GM21390 (cell line): ENCODE measurements at regions not wholly inside any gene's neighbourhood (a gene's known extent, or its start where the extent isn't known, plus 50 kb on each side); places are given as distances from the start of the nearest gene placed in this dataset.
A peak's percentile ranks its signal among the peaks of the same experiment; 100 is the strongest.

Experiments
- ATAC-seq: cut with Tn5 transposase; IDR thresholded peaks from one replicate; pipeline ENCODE4 v1.9.1; 2021; ENCODE audit not compliant: unreplicated experiment

DNA sequence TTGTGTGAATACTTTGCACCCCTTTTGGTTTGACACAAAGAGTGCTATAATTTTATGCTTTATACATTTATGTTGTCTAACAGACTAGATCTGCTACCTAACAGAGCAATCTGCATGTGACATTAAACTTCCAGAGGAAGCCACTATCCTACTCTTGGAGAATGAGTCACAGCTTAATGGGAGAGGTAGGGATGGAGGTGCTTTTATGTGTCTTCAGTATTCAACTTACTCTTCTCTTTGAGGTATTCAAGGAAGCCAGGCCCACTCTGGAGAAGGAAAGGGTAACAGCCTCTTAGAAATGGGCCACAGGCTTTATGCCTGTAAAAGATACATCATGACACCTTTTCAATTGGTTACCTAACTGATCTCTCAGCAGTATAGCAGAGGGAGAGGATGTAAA lies 85.8 kb upstream of the NEUROD1 start:
- ATAC-seq, result no peak

DNA sequence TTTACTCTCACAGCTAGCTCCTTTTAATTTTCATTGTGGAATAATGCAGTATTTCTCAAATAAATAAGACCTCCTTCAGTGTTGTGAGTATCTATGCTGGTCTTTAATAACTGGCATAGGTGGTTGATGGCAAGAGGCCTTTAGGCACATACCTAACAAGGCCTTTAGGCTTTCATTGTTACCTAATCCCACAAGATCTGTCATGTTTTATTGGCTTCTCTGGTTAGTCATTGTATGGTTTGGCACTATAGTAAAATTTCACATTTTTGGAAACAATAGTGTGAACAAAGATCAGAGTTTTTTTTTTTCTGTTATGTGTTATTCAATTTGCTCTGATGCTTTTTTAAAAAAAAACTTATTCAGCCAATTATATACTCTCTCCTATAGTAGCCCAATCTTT lies 89.8 kb upstream of the NEUROD1 start:
- ATAC-seq, result no peak

DNA sequence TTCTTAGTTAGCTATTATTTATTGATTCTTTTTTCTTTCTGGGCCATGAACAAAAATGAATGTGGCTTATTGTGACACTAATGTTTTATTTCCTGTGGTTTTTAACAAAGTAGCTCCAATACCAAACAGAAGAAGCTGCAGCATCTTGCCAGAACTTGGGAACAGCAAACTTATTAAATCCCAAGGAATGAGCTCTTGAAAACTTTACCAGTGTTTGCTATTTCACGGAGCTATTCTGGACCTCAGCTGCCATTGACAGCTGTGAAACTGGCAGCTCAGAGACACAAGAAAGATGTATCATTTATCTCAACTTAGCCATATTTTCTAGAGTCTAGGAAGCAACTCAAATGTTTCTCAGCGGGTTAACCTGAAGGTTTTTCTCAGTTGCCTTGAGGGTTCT lies 91.0 kb upstream of the NEUROD1 start:
- no peak for ATAC-seq

DNA sequence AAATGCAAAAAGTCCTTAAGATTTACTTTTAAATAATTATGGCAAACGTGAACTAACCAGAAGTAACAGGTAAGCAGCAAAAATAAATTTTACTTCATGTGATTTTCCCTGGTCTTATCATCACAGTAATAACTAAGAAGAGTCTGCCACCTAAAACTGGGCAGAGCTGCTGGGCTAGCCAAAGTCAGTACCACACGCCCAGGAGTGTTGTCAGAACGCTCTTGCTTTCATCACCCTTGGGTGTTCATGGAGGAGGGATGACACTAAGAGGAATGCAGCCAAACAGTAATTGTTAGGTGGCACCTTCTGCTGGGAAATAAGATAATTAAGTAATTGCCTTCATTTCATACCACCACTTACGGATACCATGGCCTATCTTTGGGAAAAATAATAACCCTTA lies 92.0 kb upstream of the NEUROD1 start:
- ATAC-seq, result no peak

DNA sequence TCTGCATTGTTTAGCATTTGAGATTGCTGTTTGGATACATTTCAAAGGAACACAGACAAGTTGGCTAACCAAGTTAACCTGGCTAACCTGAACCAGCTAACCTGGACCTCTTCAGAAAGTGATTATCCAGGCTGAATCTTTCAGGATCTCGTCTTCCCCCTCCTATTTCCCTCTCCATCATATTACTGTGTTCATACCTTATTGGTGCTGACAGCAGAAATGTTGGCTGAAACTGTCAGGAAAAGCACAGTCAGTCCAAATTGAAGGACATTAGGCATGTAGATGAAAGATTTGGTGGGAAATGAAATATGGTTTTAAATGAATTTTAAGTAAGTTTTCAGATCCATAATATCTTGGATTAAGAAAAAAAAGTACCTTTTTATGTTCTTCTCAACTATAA lies 92.5 kb upstream of the NEUROD1 start:
- no peak for ATAC-seq

DNA sequence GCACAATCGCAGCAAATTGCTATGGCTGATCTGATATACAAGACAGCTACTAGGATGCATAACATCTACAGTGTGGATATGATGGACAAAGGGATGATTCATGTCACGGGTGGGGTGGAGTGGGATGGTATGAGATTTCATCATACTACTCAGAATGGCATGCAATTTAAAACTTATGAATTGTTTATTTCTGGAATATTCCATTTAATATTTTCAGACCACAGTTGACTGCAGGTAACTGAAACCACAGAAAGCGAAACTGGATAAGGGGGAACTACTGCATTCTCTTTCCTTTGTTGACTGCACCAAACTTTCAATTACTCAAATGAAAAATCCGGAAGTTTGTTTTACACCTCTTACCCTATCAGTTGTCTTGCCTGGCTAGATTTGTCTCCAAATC lies 94.4 kb upstream of the NEUROD1 start:
- peak; percentile 58 for ATAC-seq

DNA sequence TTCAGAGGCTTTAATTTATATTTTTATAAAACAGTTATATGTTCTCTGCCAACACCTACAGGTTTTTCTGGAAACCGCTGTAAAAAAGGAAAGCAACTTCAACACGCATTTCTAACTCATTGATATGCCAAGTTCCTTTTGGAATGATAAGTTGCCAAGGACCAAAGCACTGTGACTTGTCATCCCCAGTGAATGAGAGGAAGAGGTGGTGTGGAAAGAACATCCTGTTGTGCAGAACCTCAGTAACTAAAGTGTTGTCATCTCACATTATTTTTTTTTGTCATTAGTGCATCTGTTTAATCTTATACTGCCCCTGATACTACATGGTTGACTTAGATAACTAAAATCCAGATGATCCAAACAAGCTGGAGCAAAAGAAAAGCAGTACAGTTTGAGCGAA lies 96.0 kb upstream of the NEUROD1 start:
- no peak for ATAC-seq

DNA sequence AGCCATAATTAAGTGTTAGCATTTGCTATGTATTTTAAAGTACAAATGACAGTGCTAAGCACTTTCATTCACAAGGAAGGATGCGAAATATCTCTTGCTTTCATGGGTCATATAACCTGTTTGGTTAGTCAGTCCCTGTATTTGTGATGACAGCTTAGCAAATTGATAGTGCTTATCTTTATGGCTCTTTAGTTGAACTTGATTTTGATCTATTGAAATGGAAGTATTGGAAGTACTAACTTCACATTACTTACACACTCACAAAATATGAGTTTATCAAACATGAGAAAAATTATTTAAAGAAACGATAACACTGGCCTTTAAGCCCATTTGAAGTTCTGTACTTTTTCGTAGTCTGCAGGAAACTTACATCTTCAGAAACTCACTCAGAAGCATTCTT lies 97.4 kb upstream of the NEUROD1 start:
- ATAC-seq, result no peak

DNA sequence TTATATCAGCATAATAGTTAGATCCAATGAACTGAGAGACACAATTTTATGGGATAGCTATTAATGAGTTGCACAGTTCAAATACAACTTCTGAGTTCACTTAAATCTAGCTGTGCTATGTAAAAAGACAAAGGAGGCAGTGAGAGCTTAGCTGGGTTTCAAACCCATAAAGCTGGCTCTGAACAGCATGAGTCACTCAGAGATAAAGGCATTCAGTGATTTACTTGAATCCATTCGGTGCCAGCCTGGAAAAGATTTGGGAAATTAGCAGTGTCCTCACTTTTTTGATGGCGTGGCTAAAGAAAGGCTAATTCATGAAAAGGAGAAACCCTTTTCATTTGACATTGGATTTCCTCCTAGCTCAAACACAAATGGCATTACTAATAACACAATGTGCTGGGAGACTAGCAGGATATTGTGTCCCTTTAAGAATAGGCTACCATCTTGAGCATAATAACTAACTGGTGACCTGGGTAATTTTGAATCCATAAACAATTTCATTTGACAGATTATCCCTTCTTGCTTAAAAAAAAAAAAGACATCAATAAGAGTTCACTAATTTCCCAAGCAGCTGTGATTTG lies 98.4 kb upstream of the NEUROD1 start:
- ATAC-seq, result no peak

DNA sequence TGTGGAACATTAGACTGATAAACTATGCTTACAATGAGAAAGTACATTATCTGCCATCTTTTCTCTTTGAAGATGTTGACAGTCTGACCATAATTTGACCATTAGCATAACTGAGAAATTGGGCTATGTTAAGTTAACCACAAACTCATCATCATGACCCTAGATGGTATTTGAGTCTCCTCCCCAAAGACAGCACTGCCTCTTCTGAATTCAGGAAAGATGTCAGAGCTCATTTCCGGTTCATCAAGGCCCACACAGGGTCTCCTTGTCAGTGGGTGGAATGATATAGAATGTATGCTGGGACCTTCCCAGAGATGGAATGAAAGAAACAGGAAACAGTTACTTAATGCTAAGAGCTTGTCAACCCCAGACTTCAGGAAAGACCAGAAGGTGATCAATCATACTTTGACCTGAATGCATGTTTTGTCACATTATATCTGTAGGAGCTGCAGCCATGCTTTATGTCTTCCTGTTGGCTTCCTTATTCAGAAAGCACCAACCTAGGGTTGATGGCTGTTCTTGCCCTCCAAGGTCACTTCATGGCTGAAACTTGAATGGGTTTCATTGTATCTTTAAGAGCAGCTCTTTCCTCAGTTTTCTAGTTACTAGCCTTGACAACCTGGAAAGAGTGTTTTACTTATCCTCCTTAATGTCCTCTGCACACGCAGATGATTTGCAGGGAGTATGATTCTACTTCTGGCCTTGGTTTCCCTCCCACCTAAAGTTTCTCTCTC lies 99.1 kb upstream of the NEUROD1 start:
- ATAC-seq, result no peak

DNA sequence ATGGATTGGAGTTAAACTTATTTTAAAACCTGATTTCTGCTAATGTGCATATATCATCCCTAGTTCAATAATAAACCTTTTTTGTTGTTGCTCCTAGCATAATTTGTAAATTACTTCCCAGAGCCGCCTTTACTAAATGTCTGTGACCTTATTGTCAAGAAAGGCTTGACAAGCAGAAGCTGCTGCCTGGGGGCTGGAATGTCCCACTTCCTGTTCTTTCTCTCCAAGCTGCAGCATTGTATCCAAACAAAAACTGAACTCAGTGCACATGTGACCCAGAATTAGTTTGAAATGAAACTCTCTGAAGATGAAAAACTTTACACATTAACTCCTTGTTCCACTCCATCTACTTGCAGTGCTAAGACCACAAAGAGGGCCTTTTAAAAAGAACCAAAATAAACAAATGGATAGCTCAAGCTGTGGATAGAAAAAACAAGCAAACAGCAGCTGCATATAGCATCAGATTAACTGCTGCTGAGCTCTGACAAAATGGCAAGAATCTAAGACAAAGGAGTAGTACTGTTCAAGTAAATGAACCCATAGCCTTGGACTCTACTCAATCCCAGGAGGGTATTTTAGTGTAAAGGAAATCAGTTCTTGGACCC lies 99.8 kb upstream of the NEUROD1 start:
- peak; percentile 77 for ATAC-seq

DNA sequence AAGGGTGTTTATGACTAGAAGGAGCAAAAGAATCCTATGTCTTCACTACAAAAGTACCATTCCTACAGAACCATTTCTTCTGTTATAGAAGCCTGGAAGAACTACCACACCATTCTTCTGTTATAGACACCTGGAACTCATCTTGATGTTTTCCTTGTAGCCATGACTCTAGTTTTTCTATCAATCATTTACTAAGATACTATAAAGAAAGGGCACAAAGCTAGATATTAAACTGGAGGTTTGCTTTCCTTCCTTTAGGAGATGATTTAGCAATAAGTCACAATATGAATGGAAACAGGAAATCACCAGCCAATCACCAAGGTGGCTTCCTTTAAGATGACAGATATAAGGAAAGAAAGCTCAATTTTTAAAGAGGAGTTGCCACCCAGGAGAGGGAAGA lies 100.3 kb upstream of the NEUROD1 start:
- ATAC-seq, result peak; percentile 16

DNA sequence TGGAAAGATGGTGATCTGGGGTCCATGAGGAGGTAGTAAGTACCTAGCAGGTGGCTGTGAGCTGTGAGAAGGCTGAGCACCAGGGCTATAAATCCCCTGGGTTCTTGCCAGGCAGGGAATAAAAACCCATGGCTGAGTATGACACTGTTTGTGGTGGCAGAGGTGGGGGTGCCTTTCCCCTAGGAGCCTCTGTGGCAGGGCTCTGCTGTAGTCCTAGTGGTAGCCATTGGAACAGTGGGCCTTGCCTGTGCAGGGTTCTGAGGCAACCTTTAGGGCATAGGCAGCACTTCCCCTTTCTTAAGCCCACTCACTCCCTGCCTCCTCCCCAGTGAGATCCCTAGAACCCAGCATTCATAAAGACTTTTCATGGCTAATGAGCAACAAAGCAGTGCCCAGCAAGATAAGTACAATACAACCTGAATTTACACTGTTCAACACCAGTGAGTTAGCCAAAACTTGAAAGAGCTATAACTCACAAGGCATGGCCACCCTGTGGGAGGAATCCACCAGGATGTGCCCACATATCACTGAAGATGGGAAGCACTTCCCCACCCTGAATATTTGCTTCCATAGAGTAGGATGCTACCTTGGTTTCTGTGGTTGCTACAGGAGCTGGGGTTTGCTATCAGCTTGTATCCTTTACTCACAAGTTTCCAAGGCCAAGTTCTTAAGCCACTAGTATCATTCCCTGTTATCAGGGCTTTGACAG lies 100.9 kb upstream of the NEUROD1 start:
- ATAC-seq, result peak; percentile 40

DNA sequence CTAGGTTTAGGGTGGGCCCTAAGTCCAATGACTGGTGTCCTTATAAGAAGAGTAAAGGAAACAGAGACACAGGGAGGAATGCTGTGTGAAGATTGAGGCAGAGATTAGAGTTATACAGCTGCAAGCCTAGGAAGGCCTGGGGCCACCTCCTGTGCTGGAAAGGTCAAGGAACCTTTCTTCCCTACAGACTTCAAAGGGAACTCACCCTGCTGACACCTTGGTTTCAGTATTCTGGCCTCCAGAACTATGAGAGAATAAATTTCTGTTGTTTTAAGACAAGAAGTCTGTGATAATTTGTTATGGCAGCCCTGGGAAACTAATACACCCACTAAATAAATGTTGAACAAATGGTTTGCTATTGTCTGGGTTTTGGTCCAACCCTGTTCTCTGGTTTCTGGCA lies 102.3 kb upstream of the NEUROD1 start:
- no peak for ATAC-seq

DNA sequence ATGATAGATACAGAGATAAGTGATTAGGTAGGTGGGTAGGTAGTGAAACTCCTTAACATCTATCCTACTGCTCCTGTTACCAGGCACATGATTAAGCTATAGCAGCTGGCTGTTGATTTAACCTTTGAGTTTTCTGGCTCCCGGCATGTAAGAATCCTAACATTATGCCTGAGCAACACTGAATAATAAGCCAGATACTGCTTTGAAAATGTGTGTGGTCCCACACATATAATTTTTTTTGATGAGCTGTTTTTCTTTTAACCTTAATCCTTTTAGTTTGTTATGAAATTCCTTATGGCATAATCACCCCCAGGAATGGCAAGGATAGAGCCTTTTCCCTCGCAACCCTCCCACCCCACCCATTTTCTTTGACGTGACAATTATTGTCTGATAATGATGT lies 104.2 kb upstream of the NEUROD1 start:
- no peak for ATAC-seq

DNA sequence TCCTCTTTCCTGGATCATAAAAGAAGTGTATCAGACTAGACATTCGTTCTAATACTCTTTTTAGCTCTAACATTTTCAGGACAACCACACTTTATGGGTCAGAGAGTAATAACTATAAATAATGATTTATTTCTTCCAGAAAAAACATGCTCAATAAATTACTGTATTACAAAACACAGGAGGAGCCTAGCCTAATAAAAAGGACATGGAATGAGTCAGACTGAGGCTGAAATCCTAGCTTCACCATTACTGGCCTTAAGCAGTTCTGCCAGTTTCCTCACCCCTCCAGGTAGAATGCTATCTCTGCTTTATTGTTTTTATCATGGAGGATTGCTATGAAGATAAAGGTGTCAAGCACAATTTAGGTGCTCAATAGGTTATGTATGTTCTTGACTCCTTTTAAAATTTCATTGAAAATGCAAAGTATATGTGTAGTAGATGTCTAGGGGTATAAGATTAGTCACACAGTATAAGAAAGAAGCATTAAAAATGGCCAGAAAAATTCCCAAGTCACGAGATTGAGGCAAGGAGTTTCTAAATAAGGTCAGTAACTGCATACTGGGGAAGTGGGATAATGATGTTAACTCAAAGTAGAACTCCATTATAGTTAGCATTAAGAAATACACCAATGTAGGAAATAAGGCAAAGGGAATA lies 105.5 kb upstream of the NEUROD1 start:
- no peak for ATAC-seq

DNA sequence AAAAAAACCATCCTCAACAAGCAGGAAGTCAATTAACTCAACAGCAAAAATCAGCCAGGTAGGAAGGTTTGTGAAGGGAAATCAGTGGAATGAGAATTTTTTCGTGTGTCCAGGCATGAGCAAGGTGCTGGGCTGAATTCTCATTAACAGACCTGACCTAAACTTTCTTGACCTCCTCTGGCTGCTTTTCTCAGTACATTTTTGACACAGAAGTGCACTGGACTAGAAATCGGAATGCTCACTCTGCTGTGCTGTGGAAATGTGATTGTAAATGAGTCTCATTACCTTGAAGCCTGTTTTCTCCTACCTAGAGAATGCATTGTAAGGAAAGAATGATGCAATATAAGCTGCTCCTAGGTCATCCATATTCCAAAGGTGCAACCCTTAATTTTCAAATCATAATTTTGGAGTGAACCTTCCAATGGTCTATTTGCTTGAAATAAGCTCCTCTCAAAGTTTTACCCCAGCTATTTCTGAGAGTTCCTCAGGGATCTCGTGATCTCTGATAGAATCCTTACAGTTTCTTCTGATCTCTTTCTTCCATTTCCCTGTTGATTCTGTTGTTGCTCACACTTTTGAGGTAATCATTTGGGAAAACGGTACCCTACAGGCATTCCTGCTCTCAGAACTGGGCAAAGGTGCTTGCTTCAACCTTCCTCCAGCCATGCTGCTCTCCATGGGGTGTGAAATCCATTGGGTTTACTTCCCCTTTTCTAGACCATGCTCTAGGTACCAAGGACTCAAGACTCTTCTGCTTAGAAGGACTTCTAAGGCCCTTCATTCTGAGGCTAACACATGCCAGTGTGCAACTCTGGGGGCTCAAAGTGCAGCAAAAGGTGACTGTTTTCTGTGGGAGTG lies 104.9 kb upstream of the ITPRID2 start:
- no peak for ATAC-seq

DNA sequence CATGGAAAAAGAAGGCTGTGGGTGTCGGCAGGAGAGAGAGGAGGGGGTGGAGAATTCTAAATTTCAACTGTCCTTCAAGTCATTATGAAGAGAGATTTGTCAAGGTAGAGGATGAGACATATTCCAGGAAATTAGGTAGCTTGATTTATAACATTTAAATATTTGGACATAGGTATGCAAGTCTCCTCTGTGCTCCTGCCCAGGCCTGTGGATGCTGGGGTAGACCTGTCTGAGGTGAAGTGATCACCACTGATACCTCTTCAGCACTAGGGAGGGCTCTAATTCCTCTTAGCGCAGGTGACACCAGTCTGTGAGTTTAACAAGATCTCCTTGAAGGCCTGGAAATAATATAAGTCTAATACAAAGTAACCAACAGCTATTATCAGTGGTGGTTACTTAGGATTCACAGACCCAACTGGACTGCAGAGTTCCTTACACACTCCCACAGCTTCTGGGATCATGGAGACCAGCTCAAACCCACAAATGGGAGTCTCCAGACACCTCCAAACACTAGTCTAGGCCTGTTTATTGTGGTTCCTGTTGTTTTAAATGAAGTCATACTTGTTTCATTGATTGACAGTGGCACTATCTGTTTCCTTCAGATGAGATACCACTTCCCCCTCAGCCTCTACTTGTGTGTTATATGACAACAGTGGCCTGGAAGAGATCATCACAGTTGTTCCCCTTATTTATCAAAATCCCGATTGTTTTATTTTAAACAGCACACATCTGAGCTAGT lies 104.1 kb upstream of the ITPRID2 start:
- no peak for ATAC-seq

DNA sequence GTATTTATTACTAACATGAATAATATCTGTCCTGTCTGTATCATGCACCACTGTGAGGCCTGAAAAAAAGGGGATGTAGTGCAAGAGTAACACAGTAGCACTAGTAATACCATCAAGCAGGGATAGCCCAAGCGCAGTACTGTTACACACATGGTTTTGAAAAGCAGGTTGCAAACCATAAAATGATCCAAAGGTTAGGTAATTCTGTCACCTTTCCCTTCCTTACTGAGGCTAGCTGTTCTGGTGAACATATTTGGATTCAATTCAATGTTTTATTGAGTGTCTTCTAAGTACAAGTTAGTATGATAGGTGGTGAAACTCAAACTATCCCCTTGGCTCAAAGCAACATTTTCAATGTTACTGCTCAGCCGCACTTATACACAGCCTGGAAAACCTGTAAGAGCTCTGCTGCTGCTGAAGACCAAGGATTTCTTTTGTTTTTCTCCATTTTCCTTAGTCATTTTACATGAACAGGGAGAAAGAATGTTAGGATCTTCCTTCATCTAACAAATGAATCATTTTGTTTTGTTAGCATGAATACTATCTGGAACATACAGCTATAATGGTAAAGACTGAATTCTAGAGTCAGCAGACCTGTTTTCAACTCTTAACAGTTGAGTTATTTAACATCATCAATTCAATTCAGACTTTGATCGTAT lies 102.5 kb upstream of the ITPRID2 start:
- ATAC-seq, result no peak
